Epithelial cell of esophagus (primary cell): ENCODE measurements at regions not wholly inside any gene's neighbourhood (a gene's known extent, or its start where the extent isn't known, plus 50 kb on each side); places are given as distances from the start of the nearest gene placed in this dataset.
"Not testable (repeated sequence)": the region's sequence is repeated elsewhere in the genome, so short reads cannot be mapped to it uniquely, and the experiment has no call there.

ENCODE experiments used
- DNase-seq: peaks from one replicate; pipeline ENCODE4 v3.0.0; 2010; ENCODE audit warnings: low read depth
- H3K4me3 ChIP-seq: 2 replicates; pipeline ENCODE4 v1.5.1; 2011; ENCODE audit warnings: mild to moderate bottlenecking, low read length, control low read depth
- CTCF ChIP-seq: IDR thresholded peaks from 2 replicates; pipeline ENCODE4 v1.5.1; 2011; ENCODE audit warnings: low read depth, mild to moderate bottlenecking, low read length, control low read depth, inconsistent platforms; ENCODE audit not compliant: insufficient read depth; ENCODE audit errors: missing control alignments

- no peak overlapping the region for H3K4me3 ChIP-seq
- DNase-seq, result no peak
- no peak for TF ChIP-seq CTCF
Measured at GRCh38 chrX:115357326-115358120, 68.0 kb downstream of the LUZP4 start.

- not testable (repeated sequence) for H3K4me3 ChIP-seq, DNase-seq
Measured at GRCh38 chrX:115359508-115359907, 70.0 kb downstream of the LUZP4 start.

- no peak for DNase-seq
- no peak for TF ChIP-seq CTCF
- H3K4me3 ChIP-seq, result no peak overlapping the region
Measured at GRCh38 chrX:115360220-115360781, 70.8 kb downstream of the LUZP4 start.

GRCh38 chrX:115362334-115363095, 73.0 kb downstream of the LUZP4 start:
- no peak overlapping the region for H3K4me3 ChIP-seq
- TF ChIP-seq CTCF, result no peak
- DNase-seq, result no peak

- DNase-seq, result no peak
- TF ChIP-seq CTCF, result no peak
- H3K4me3 ChIP-seq, result no peak overlapping the region
Measured at GRCh38 chrX:115363372-115363771, 73.9 kb downstream of the LUZP4 start.

- no peak for DNase-seq
- H3K4me3 ChIP-seq, result no peak overlapping the region
- TF ChIP-seq CTCF, result no peak
Measured at GRCh38 chrX:115363897-115364296, 74.4 kb downstream of the LUZP4 start.

GRCh38 chrX:115364670-115365069, 75.2 kb downstream of the LUZP4 start:
- TF ChIP-seq CTCF, result no peak
- peak; percentile 9 for DNase-seq
- H3K4me3 ChIP-seq, result no peak overlapping the region
